ENCODE measurements at regions not wholly inside any gene's neighbourhood (a gene's known extent, or its start where the extent isn't known, plus 50 kb on each side); places are given as distances from the start of the nearest gene placed in this dataset.

GRCh38 chr1:93746021-93746812, 64.6 kb upstream of the BCAR3 start:
- Histone ChIP-seq H3K4me3 (ENCODE audit: low read depth in 1 of 2, low read length in 2 of 2) (no peak overlapping the region), H3K4me1 (ENCODE audit: control insufficient read depth in 1 of 2, insufficient read depth in 2 of 2, low read length in 2 of 2) (peaks cover 0 to 6% of the 10 kb centered on the region in 2 donors), H3K27ac (ENCODE audit: low read depth, low read length) (no peak overlapping the region), H3K36me3 (ENCODE audit: control insufficient read depth in 1 of 2, insufficient read depth in 2 of 2, low read length in 2 of 2) (no peaks in the 10 kb centered on the region), H3K9ac (ENCODE audit: low read depth in 1 of 2, low read length in 2 of 2) (no peak overlapping the region), H3K9me3 (ENCODE audit: control insufficient read depth in 1 of 2, low read length in 2 of 2) (peaks cover 4 to 7% of the 10 kb centered on the region in 2 donors), H3K27me3 (ENCODE audit: control insufficient read depth in 1 of 2, insufficient read depth in 2 of 2, low read length in 2 of 2) (no peaks in the 10 kb centered on the region)

GRCh38 chr1:93744299-93744988, 62.8 kb upstream of the BCAR3 start:
- no peak overlapping the region for H3K27ac ChIP-seq (ENCODE audit: low read depth, low read length)
- H3K27me3 ChIP-seq (ENCODE audit: control insufficient read depth in 1 of 2, insufficient read depth in 2 of 2, low read length in 2 of 2), result no peaks in the 10 kb centered on the region
- H3K9me3 ChIP-seq (ENCODE audit: control insufficient read depth in 1 of 2, low read length in 2 of 2), result peaks cover 4 to 7% of the 10 kb centered on the region in 2 donors
- H3K4me1 ChIP-seq (ENCODE audit: control insufficient read depth in 1 of 2, insufficient read depth in 2 of 2, low read length in 2 of 2), result no peaks in the 10 kb centered on the region
- H3K9ac ChIP-seq (ENCODE audit: low read depth in 1 of 2, low read length in 2 of 2), result no peak overlapping the region
- H3K4me3 ChIP-seq (ENCODE audit: low read depth in 1 of 2, low read length in 2 of 2), result no peak overlapping the region
- H3K36me3 ChIP-seq (ENCODE audit: control insufficient read depth in 1 of 2, insufficient read depth in 2 of 2, low read length in 2 of 2), result no peaks in the 10 kb centered on the region

GRCh38 chr1:93743465-93743864, 61.8 kb upstream of the BCAR3 start:
- no peaks in the 10 kb centered on the region for H3K4me1 ChIP-seq (ENCODE audit: control insufficient read depth in 1 of 2, insufficient read depth in 2 of 2, low read length in 2 of 2)
- peaks cover 4 to 7% of the 10 kb centered on the region in 2 donors for H3K9me3 ChIP-seq (ENCODE audit: control insufficient read depth in 1 of 2, low read length in 2 of 2)
- H3K9ac ChIP-seq (ENCODE audit: low read depth in 1 of 2, low read length in 2 of 2), result no peak overlapping the region
- no peaks in the 10 kb centered on the region for H3K27me3 ChIP-seq (ENCODE audit: control insufficient read depth in 1 of 2, insufficient read depth in 2 of 2, low read length in 2 of 2)
- H3K4me3 ChIP-seq (ENCODE audit: low read depth in 1 of 2, low read length in 2 of 2), result no peak overlapping the region
- H3K36me3 ChIP-seq (ENCODE audit: control insufficient read depth in 1 of 2, insufficient read depth in 2 of 2, low read length in 2 of 2), result no peaks in the 10 kb centered on the region
- no peak overlapping the region for H3K27ac ChIP-seq (ENCODE audit: low read depth, low read length)

- H3K9me3 ChIP-seq (ENCODE audit: control insufficient read depth in 1 of 2, low read length in 2 of 2), result no peaks in the 10 kb centered on the region
- H3K27ac ChIP-seq (ENCODE audit: low read depth, low read length), result no peak overlapping the region
- H3K4me1 ChIP-seq (ENCODE audit: control insufficient read depth in 1 of 2, insufficient read depth in 2 of 2, low read length in 2 of 2), result no peaks in the 10 kb centered on the region
- no peaks in the 10 kb centered on the region for H3K36me3 ChIP-seq (ENCODE audit: control insufficient read depth in 1 of 2, insufficient read depth in 2 of 2, low read length in 2 of 2)
- no peak overlapping the region for H3K9ac ChIP-seq (ENCODE audit: low read depth in 1 of 2, low read length in 2 of 2)
- no peak overlapping the region for H3K4me3 ChIP-seq (ENCODE audit: low read depth in 1 of 2, low read length in 2 of 2)
- no peaks in the 10 kb centered on the region for H3K27me3 ChIP-seq (ENCODE audit: control insufficient read depth in 1 of 2, insufficient read depth in 2 of 2, low read length in 2 of 2)
Observed at GRCh38 chr1:93740601-93741031, 59.0 kb upstream of the BCAR3 start.

GRCh38 chr1:93740157-93740556, 58.5 kb upstream of the BCAR3 start:
- Histone ChIP-seq H3K9ac (ENCODE audit: low read depth in 1 of 2, low read length in 2 of 2) (no peak overlapping the region), H3K4me3 (ENCODE audit: low read depth in 1 of 2, low read length in 2 of 2) (no peak overlapping the region), H3K27me3 (ENCODE audit: control insufficient read depth in 1 of 2, insufficient read depth in 2 of 2, low read length in 2 of 2) (no peaks in the 10 kb centered on the region), H3K9me3 (ENCODE audit: control insufficient read depth in 1 of 2, low read length in 2 of 2) (no peaks in the 10 kb centered on the region), H3K4me1 (ENCODE audit: control insufficient read depth in 1 of 2, insufficient read depth in 2 of 2, low read length in 2 of 2) (no peaks in the 10 kb centered on the region), H3K36me3 (ENCODE audit: control insufficient read depth in 1 of 2, insufficient read depth in 2 of 2, low read length in 2 of 2) (no peaks in the 10 kb centered on the region), H3K27ac (ENCODE audit: low read depth, low read length) (no peak overlapping the region)

GRCh38 chr1:93739472-93739871, 57.8 kb upstream of the BCAR3 start:
- no peaks in the 10 kb centered on the region for H3K4me1 ChIP-seq (ENCODE audit: control insufficient read depth in 1 of 2, insufficient read depth in 2 of 2, low read length in 2 of 2)
- no peak overlapping the region for H3K4me3 ChIP-seq (ENCODE audit: low read depth in 1 of 2, low read length in 2 of 2)
- H3K27ac ChIP-seq (ENCODE audit: low read depth, low read length), result no peak overlapping the region
- no peaks in the 10 kb centered on the region for H3K27me3 ChIP-seq (ENCODE audit: control insufficient read depth in 1 of 2, insufficient read depth in 2 of 2, low read length in 2 of 2)
- no peaks in the 10 kb centered on the region for H3K36me3 ChIP-seq (ENCODE audit: control insufficient read depth in 1 of 2, insufficient read depth in 2 of 2, low read length in 2 of 2)
- no peak overlapping the region for H3K9ac ChIP-seq (ENCODE audit: low read depth in 1 of 2, low read length in 2 of 2)
- no peaks in the 10 kb centered on the region for H3K9me3 ChIP-seq (ENCODE audit: control insufficient read depth in 1 of 2, low read length in 2 of 2)

GRCh38 chr1:93738926-93739325, 57.3 kb upstream of the BCAR3 start:
- H3K27ac ChIP-seq (ENCODE audit: low read depth, low read length), result no peak overlapping the region
- no peak overlapping the region for H3K4me3 ChIP-seq (ENCODE audit: low read depth in 1 of 2, low read length in 2 of 2)
- no peaks in the 10 kb centered on the region for H3K4me1 ChIP-seq (ENCODE audit: control insufficient read depth in 1 of 2, insufficient read depth in 2 of 2, low read length in 2 of 2)
- no peaks in the 10 kb centered on the region for H3K9me3 ChIP-seq (ENCODE audit: control insufficient read depth in 1 of 2, low read length in 2 of 2)
- no peaks in the 10 kb centered on the region for H3K27me3 ChIP-seq (ENCODE audit: control insufficient read depth in 1 of 2, insufficient read depth in 2 of 2, low read length in 2 of 2)
- no peaks in the 10 kb centered on the region for H3K36me3 ChIP-seq (ENCODE audit: control insufficient read depth in 1 of 2, insufficient read depth in 2 of 2, low read length in 2 of 2)
- no peak overlapping the region for H3K9ac ChIP-seq (ENCODE audit: low read depth in 1 of 2, low read length in 2 of 2)

- no peak overlapping the region for H3K27ac ChIP-seq (ENCODE audit: low read depth, low read length)
- no peaks in the 10 kb centered on the region for H3K4me1 ChIP-seq (ENCODE audit: control insufficient read depth in 1 of 2, insufficient read depth in 2 of 2, low read length in 2 of 2)
- H3K27me3 ChIP-seq (ENCODE audit: control insufficient read depth in 1 of 2, insufficient read depth in 2 of 2, low read length in 2 of 2), result no peaks in the 10 kb centered on the region
- no peak overlapping the region for H3K9ac ChIP-seq (ENCODE audit: low read depth in 1 of 2, low read length in 2 of 2)
- no peaks in the 10 kb centered on the region for H3K9me3 ChIP-seq (ENCODE audit: control insufficient read depth in 1 of 2, low read length in 2 of 2)
- H3K4me3 ChIP-seq (ENCODE audit: low read depth in 1 of 2, low read length in 2 of 2), result no peak overlapping the region
- no peaks in the 10 kb centered on the region for H3K36me3 ChIP-seq (ENCODE audit: control insufficient read depth in 1 of 2, insufficient read depth in 2 of 2, low read length in 2 of 2)
Observed at GRCh38 chr1:93738075-93738622, 56.5 kb upstream of the BCAR3 start.

- Histone ChIP-seq H3K9me3 (ENCODE audit: control insufficient read depth in 1 of 2, low read length in 2 of 2) (no peaks in the 10 kb centered on the region), H3K27me3 (ENCODE audit: control insufficient read depth in 1 of 2, insufficient read depth in 2 of 2, low read length in 2 of 2) (no peaks in the 10 kb centered on the region), H3K27ac (ENCODE audit: low read depth, low read length) (no peak overlapping the region), H3K36me3 (ENCODE audit: control insufficient read depth in 1 of 2, insufficient read depth in 2 of 2, low read length in 2 of 2) (no peaks in the 10 kb centered on the region), H3K4me1 (ENCODE audit: control insufficient read depth in 1 of 2, insufficient read depth in 2 of 2, low read length in 2 of 2) (no peaks in the 10 kb centered on the region), H3K4me3 (ENCODE audit: low read depth in 1 of 2, low read length in 2 of 2) (no peak overlapping the region), H3K9ac (ENCODE audit: low read depth in 1 of 2, low read length in 2 of 2) (no peak overlapping the region)
Observed at GRCh38 chr1:93735722-93736121, 54.1 kb upstream of the BCAR3 start.

- Histone ChIP-seq H3K4me3 (ENCODE audit: low read depth in 1 of 2, low read length in 2 of 2) (no peak overlapping the region), H3K9me3 (ENCODE audit: control insufficient read depth in 1 of 2, low read length in 2 of 2) (no peaks in the 10 kb centered on the region), H3K27ac (ENCODE audit: low read depth, low read length) (no peak overlapping the region), H3K9ac (ENCODE audit: low read depth in 1 of 2, low read length in 2 of 2) (no peak overlapping the region), H3K4me1 (ENCODE audit: control insufficient read depth in 1 of 2, insufficient read depth in 2 of 2, low read length in 2 of 2) (no peaks in the 10 kb centered on the region), H3K27me3 (ENCODE audit: control insufficient read depth in 1 of 2, insufficient read depth in 2 of 2, low read length in 2 of 2) (no peaks in the 10 kb centered on the region), H3K36me3 (ENCODE audit: control insufficient read depth in 1 of 2, insufficient read depth in 2 of 2, low read length in 2 of 2) (no peaks in the 10 kb centered on the region)
Observed at GRCh38 chr1:93734999-93735398, 53.4 kb upstream of the BCAR3 start.

Measured in duodenal mucosa (tissue), 2 donors.